Sigmoid colon (tissue), 6 donors: ENCODE measurements at regions not wholly inside any gene's neighbourhood (a gene's known extent, or its start where the extent isn't known, plus 50 kb on each side); places are given as distances from the start of the nearest gene placed in this dataset.

Experiments used
- DNase-seq: peaks from one replicate; pipeline ENCODE4 v3.0.0-alpha.2; 2019
- H3K27ac ChIP-seq, 4 donors: fragments of 200-600 bp; sonication (generic); one replicate each; pipeline ENCODE4 v1.5.1; 2016 to 2019; ENCODE audit warnings: mild to moderate bottlenecking in 1 of 4
- H3K27me3 ChIP-seq, 3 donors: fragments of 200-600 bp; sonication (generic); one replicate each; pipeline ENCODE4 v1.5.1; 2019; ENCODE audit warnings: mild to moderate bottlenecking in 1 of 3
- H3K36me3 ChIP-seq, 4 donors: fragments of 200-600 bp; sonication (generic); one replicate each; pipeline ENCODE4 v1.5.1; 2016 to 2019
- H3K4me1 ChIP-seq, 4 donors: fragments of 200-600 bp; sonication (generic); one replicate each; pipeline ENCODE4 v1.5.1; 2017 to 2019
- H3K4me3 ChIP-seq, 4 donors: fragments of 200-600 bp; sonication (generic); one replicate each; pipeline ENCODE4 v1.5.1; 2017 to 2019; ENCODE audit warnings: mild to moderate bottlenecking in 2 of 4, moderate library complexity in 1 of 4
- H3K9me3 ChIP-seq, 4 donors: fragments of 200-600 bp in 3 of 4; sonication (generic) in 3 of 4; one replicate each; pipeline versions ENCODE4 v1.5.1 to v1.6.1; 2013 to 2019
- EP300 ChIP-seq, 4 donors: sonication (generic); formaldehyde crosslinking; IDR thresholded peaks; one replicate each; pipeline ENCODE4 v1.6.1; 2017; ENCODE audit warnings: antibody characterized with exemption in 4 of 4
- POLR2A ChIP-seq, 2 donors: fragments of 450-650 bp; IDR thresholded peaks; one replicate each; pipeline ENCODE4 v1.6.1; 2016; ENCODE audit warnings: antibody characterized with exemption in 2 of 2, mild to moderate bottlenecking in 2 of 2, moderate library complexity in 2 of 2
- POLR2AphosphoS5 ChIP-seq, 4 donors: sonication (generic); formaldehyde crosslinking; IDR thresholded peaks; one replicate each; pipeline ENCODE4 v1.6.1; 2017; ENCODE audit warnings: antibody characterized with exemption in 4 of 4
- whole genome bisulfite sequencing, 2 donors: extraction: QIAGEN DNeasy Blood & Tissue Kit; methylation state at CpG; one replicate each; pipeline ENCODE4 v1.1.7; 2013; 5-methylcytosine and 5-hydroxymethylcytosine counted together
- intact Hi-C: fragments of 100-400 bp; cut with DNase I; formaldehyde crosslinking; loops from one replicate; pipeline ENCODE4 v1.15.1; 2023
- TF ChIP-seq, protein P1 (sequence below), 4 experiments: fragments of 450-650 bp in 3 of 4; fragments of 200-600 bp in 1 of 4; IDR thresholded peaks; one replicate each; pipeline ENCODE4 v1.5.1; 2016 to 2019; ENCODE audit warnings: antibody characterized with exemption in 4 of 4, mild to moderate bottlenecking in 3 of 4, moderate library complexity in 2 of 4
- donor health status: healthy with polysubstance abuse.
- donor health status: healthy.

DNA sequence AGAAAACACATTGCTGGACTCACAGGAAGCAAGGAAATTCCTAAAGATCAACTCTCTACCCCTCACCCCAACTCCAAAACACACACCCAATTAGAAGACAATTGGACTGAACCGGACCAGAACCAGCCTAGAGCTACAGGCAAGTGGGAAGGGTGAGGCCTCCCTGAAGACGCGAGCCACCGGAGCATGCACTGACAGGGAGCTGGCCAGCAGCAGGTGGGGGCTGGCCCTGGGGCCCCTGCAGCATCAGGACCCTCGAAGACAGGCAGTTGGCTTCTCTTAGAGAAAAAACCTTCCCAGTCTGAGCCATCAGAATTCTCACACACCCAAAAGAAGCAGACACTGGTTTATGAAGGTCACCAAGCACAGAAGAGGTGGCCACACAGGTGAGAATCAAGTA lies 209.5 kb upstream of the DIO3 start:
- 85 to 91% methylated on average over 5 of the region's 5 CpGs for WGBS, 2 donors
- no peak for TF ChIP-seq POLR2AphosphoS5 (IDR thresholded peaks at IDR 0.05)
- TF ChIP-seq EP300 (IDR thresholded peaks at IDR 0.05): no peak
- no peak for TF ChIP-seq POLR2A (IDR thresholded peaks at IDR 0.05)
- H3K4me1 ChIP-seq: peaks cover 0 to 33% (median 23%) of the 10 kb centered on the region in 4 donors
- H3K36me3 ChIP-seq: no peaks in the 10 kb centered on the region
- intact Hi-C loops: loop anchor here (10.0 kb wide), 1 partner anchor 977 kb away; the partner anchor contains the start of gene WDR25
- DNase-seq: peak; percentile 39
- H3K4me3 ChIP-seq: no peak overlapping the region
- H3K9me3 ChIP-seq: peaks cover 0 to 4% (median 0%) of the 10 kb centered on the region in 4 donors
- H3K27me3 ChIP-seq: no peaks in the 10 kb centered on the region
- peak overlapping the region in 3 of 4 donors; percentile 71 to 74 (median 72) for H3K27ac ChIP-seq

DNA sequence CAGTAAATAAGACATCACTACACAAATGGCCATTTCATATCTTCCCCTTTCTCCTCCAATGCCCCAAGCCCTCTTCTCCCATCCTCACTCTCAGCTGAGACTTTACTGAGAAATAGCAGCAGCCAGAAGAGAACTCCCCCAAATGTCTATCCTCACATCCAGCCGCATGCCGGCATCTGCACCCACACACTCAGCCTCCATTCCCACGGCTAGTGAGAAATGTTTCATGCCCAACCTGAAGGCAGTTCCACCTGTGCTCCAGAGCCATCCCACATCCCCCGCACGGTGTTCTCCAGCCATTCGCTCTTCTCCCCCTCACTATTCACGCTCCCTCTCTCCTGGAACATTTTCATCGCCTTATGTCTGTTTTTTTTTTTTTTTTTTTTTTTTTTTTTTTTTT lies 208.7 kb upstream of the DIO3 start:
- Histone ChIP-seq H3K27ac (no peak overlapping the region), H3K36me3 (no peaks in the 10 kb centered on the region), H3K27me3 (no peaks in the 10 kb centered on the region), H3K9me3 (peaks cover 0 to 4% (median 0%) of the 10 kb centered on the region in 4 donors), H3K4me1 (peaks cover 0 to 33% (median 24%) of the 10 kb centered on the region in 4 donors), H3K4me3 (no peak overlapping the region)
- intact Hi-C loops: loop anchor here (10.0 kb wide), 1 partner anchor 978 kb away; the partner anchor contains the start of gene WDR25
- TF ChIP-seq POLR2A (IDR thresholded peaks at IDR 0.05) (no peak), POLR2AphosphoS5 (IDR thresholded peaks at IDR 0.05) (no peak), EP300 (IDR thresholded peaks at IDR 0.05) (no peak)
- TF ChIP-seq, protein P1, sequence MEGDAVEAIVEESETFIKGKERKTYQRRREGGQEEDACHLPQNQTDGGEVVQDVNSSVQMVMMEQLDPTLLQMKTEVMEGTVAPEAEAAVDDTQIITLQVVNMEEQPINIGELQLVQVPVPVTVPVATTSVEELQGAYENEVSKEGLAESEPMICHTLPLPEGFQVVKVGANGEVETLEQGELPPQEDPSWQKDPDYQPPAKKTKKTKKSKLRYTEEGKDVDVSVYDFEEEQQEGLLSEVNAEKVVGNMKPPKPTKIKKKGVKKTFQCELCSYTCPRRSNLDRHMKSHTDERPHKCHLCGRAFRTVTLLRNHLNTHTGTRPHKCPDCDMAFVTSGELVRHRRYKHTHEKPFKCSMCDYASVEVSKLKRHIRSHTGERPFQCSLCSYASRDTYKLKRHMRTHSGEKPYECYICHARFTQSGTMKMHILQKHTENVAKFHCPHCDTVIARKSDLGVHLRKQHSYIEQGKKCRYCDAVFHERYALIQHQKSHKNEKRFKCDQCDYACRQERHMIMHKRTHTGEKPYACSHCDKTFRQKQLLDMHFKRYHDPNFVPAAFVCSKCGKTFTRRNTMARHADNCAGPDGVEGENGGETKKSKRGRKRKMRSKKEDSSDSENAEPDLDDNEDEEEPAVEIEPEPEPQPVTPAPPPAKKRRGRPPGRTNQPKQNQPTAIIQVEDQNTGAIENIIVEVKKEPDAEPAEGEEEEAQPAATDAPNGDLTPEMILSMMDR (IDR thresholded peaks at IDR 0.05): no peak
- 95% methylated on average over 8 of the region's 8 CpGs for WGBS, 2 donors
- DNase-seq: peak; percentile 50

DNA sequence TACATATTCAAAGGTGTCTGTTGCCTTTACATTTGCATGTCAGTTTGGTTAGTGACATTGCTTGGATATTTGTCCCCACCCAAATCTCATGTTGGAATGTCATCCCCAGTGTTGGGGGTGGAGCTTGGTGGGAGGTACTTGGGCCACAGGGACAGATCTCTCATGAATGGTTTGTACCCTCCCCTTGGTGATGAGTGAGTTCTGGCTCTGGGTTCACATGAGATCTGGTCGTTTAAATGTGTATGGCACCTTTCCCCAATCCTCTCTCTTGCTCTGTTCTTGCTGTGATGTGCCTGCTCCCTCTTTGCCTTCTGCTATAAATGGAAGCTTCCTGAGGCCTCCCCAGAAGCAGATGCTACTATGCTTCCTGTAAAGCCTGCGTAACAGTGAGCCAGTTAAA lies 207.9 kb upstream of the DIO3 start:
- intact Hi-C loops: loop anchor here (10.0 kb wide), 1 partner anchor 979 kb away; the partner anchor contains the start of gene WDR25
- H3K27ac ChIP-seq: no peak overlapping the region
- TF ChIP-seq POLR2AphosphoS5 (IDR thresholded peaks at IDR 0.05) (no peak), POLR2A (IDR thresholded peaks at IDR 0.05) (no peak), EP300 (IDR thresholded peaks at IDR 0.05) (no peak)
- TF ChIP-seq, protein P1 (IDR thresholded peaks at IDR 0.05): no peak
- 76 to 87% methylated on average over 2 of the region's 2 CpGs for WGBS, 2 donors
- peaks cover 0 to 34% (median 32%) of the 10 kb centered on the region in 4 donors for H3K4me1 ChIP-seq
- DNase-seq: no peak
- H3K9me3 ChIP-seq: peaks cover 0 to 2% (median 0%) of the 10 kb centered on the region in 4 donors
- no peaks in the 10 kb centered on the region for H3K27me3 ChIP-seq
- H3K4me3 ChIP-seq: no peak overlapping the region
- H3K36me3 ChIP-seq: no peaks in the 10 kb centered on the region

DNA sequence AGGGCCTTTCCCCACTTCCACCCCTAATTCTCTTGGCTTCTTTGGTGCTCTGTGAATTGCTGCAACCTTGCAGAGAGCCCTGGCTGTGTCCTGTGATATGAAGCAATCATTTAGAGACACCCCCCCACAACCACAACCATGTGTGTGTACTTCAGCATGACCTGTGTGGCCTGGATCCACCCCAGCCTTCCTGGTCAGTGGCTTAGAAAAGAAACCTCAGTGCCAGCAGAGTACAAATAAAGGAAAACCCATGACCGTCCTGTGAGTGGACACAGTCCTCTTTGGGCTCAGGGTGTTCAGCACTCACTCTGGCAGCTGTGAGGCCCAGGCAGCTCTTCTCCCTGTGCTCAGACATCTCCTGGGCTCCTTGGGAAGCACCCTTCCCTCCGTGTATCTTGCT lies 206.6 kb upstream of the DIO3 start:
- intact Hi-C loops: loop anchor here (10.0 kb wide), 1 partner anchor 980 kb away; the partner anchor contains the start of gene WDR25
- H3K4me3 ChIP-seq: no peak overlapping the region
- peaks cover 0 to 46% (median 43%) of the 10 kb centered on the region in 4 donors for H3K4me1 ChIP-seq
- H3K27me3 ChIP-seq: no peaks in the 10 kb centered on the region
- no peak overlapping the region for H3K27ac ChIP-seq
- no peaks in the 10 kb centered on the region for H3K9me3 ChIP-seq
- WGBS, 2 donors: 80 to 89% methylated on average over 2 of the region's 2 CpGs
- H3K36me3 ChIP-seq: no peaks in the 10 kb centered on the region
- peak; percentile 78 for DNase-seq
- TF ChIP-seq POLR2A (IDR thresholded peaks at IDR 0.05) (no peak), POLR2AphosphoS5 (IDR thresholded peaks at IDR 0.05) (peak in 1 of 4 donors; percentile 37)

DNA sequence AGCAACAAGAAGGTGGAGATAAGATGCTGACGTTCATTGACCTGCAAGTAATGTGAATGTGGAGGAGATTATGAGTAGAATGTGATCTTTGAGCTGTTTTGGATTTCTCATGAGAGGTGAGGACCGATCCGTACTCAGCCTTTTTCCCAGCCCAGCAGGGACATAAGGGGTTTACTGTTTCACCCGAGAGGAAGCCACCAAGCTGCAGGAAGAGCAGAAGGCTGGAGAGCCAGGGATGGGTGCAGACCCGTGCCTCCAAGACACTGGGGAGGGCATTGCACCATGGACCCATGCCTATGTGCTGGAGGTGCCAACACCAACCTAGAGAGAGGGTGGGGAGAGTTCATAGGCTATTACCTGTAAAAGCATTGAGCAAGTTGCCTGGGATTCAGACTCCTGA lies 206.0 kb upstream of the DIO3 start:
- Histone ChIP-seq H3K27ac (no peak overlapping the region), H3K27me3 (no peaks in the 10 kb centered on the region), H3K36me3 (no peaks in the 10 kb centered on the region), H3K9me3 (no peaks in the 10 kb centered on the region), H3K4me3 (no peak overlapping the region), H3K4me1 (peaks cover 0 to 47% (median 43%) of the 10 kb centered on the region in 4 donors)
- no peak for TF ChIP-seq EP300 (IDR thresholded peaks at IDR 0.05)
- TF ChIP-seq, protein P1 (IDR thresholded peaks at IDR 0.05): no peak
- WGBS, 2 donors: 84 to 87% methylated on average over 5 of the region's 5 CpGs
- DNase-seq: peak; percentile 32
- intact Hi-C loops: loop anchor here (10.0 kb wide), 1 partner anchor 980 kb away; the partner anchor contains the start of gene WDR25
